ENCODE measurements at regions not wholly inside any gene's neighbourhood (a gene's known extent, or its start where the extent isn't known, plus 50 kb on each side); places are given as distances from the start of the nearest gene placed in this dataset.

DNA sequence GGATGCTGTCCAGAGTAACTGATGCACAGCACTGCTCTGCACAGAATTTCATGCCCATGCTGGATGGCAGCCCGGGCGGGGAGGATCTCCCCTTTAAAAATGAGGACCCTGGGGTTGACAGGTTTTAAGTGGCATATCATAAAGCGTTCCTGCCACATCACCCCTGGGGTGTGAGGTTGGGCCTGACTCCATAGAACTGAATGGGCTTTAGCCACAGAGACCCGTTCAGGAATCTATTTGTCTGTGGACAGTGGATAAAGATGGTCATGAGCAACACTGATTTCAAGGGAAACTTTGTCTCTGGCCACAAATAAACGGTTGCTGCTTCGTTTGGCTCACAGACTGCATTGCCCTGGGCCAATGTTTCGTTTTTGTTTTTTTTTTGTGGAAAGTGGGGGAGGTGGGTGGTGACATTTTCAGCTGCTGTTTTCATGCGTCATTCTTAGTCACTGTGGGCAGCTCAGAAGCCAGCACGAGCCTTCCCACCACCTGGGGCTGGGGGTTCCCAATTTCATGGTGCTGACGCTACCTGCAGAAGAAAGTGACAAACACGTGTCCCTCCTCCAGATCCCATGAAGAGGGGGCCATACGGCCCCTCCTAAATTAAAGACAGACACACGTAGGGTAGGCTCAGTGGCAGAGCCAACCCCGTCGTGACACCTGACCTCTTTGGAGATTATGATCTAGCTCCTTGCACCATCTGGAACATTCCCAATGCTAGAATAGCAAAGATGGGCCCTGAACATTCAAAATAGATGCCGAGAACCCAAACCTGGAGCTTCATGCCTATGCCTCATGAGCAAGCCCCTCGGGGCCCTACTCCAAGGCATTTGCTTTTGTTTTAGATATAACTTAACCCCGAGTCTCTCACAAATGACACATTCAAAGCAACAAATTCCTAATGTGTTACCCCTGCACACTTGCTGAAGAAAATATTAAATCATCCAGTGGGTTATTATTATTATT is 54.8 kb upstream of the PHF21B start:
- TF ChIP-seq, protein P1, sequence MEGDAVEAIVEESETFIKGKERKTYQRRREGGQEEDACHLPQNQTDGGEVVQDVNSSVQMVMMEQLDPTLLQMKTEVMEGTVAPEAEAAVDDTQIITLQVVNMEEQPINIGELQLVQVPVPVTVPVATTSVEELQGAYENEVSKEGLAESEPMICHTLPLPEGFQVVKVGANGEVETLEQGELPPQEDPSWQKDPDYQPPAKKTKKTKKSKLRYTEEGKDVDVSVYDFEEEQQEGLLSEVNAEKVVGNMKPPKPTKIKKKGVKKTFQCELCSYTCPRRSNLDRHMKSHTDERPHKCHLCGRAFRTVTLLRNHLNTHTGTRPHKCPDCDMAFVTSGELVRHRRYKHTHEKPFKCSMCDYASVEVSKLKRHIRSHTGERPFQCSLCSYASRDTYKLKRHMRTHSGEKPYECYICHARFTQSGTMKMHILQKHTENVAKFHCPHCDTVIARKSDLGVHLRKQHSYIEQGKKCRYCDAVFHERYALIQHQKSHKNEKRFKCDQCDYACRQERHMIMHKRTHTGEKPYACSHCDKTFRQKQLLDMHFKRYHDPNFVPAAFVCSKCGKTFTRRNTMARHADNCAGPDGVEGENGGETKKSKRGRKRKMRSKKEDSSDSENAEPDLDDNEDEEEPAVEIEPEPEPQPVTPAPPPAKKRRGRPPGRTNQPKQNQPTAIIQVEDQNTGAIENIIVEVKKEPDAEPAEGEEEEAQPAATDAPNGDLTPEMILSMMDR (IDR thresholded peaks at IDR 0.05): no peak
- no peak for TF ChIP-seq EZH2 (IDR thresholded peaks at IDR 0.05; ENCODE audit: borderline replicate concordance, insufficient read depth, low read depth, low read length, poor library complexity, severe bottlenecking)
